Fibroblast of the aortic adventitia (primary cell): ENCODE measurements at regions not wholly inside any gene's neighbourhood (a gene's known extent, or its start where the extent isn't known, plus 50 kb on each side); places are given as distances from the start of the nearest gene placed in this dataset.

ENCODE experiments used
- DNase-seq: peaks from one replicate; pipeline ENCODE4 v3.0.0-alpha.2; 2010; ENCODE audit warnings: low read depth
- H3K4me3 ChIP-seq: 2 replicates; pipeline ENCODE4 v1.5.1; 2011; ENCODE audit warnings: low read depth, mild to moderate bottlenecking, control low read depth, low read length, moderate library complexity
- CTCF ChIP-seq: IDR thresholded peaks from 2 replicates; pipeline ENCODE4 v1.5.1; 2011; ENCODE audit warnings: mild to moderate bottlenecking, low read length, control low read depth, inconsistent platforms; ENCODE audit not compliant: insufficient read depth

GRCh38 chr4:138034871-138035270, 207.3 kb downstream of the SLC7A11 start:
- H3K4me3 ChIP-seq = no peak overlapping the region
- DNase-seq = peak; percentile 87
- TF ChIP-seq CTCF = no peak

- no peak for TF ChIP-seq CTCF
- DNase-seq = no peak
- no peak overlapping the region for H3K4me3 ChIP-seq
Observed at GRCh38 chr4:138032222-138032621, 209.9 kb downstream of the SLC7A11 start.

GRCh38 chr4:138030375-138030774, 211.8 kb downstream of the SLC7A11 start:
- TF ChIP-seq CTCF = no peak

GRCh38 chr4:138028923-138029322, 213.2 kb downstream of the SLC7A11 start:
- no peak for TF ChIP-seq CTCF
- no peak overlapping the region for H3K4me3 ChIP-seq
- no peak for DNase-seq

More at GRCh38 chr4:138030375-138030774, 211.8 kb downstream of the SLC7A11 start:
- H3K4me3 ChIP-seq = no peak overlapping the region
- DNase-seq = no peak

- H3K4me3 ChIP-seq = no peak overlapping the region
- DNase-seq = peak; percentile 28
Observed at GRCh38 chr4:138021139-138021830, 220.9 kb downstream of the SLC7A11 start.

GRCh38 chr4:138014590-138015288, 227.4 kb downstream of the SLC7A11 start:
- no peak for DNase-seq
- no peak for TF ChIP-seq CTCF
- H3K4me3 ChIP-seq = no peak overlapping the region

More at GRCh38 chr4:138021139-138021830, 220.9 kb downstream of the SLC7A11 start:
- no peak for TF ChIP-seq CTCF
